GM19238 (cell line): ENCODE measurements at regions not wholly inside any gene's neighbourhood (a gene's known extent, or its start where the extent isn't known, plus 50 kb on each side); places are given as distances from the start of the nearest gene placed in this dataset.
"Not testable (repeated sequence)": the region's sequence is repeated elsewhere in the genome, so short reads cannot be mapped to it uniquely, and the experiment has no call there.

Experiments used
- DNase-seq: peaks from one replicate; pipeline ENCODE4 v3.0.0; 2011; ENCODE audit warnings: low spot score; ENCODE audit not compliant: insufficient read length

- no peak for DNase-seq
Measured at GRCh38 chr11:119586181-119586580, 142.8 kb downstream of the NECTIN1 start.

- DNase-seq, result no peak
Measured at GRCh38 chr11:119585043-119585781, 143.8 kb downstream of the NECTIN1 start.

DNA sequence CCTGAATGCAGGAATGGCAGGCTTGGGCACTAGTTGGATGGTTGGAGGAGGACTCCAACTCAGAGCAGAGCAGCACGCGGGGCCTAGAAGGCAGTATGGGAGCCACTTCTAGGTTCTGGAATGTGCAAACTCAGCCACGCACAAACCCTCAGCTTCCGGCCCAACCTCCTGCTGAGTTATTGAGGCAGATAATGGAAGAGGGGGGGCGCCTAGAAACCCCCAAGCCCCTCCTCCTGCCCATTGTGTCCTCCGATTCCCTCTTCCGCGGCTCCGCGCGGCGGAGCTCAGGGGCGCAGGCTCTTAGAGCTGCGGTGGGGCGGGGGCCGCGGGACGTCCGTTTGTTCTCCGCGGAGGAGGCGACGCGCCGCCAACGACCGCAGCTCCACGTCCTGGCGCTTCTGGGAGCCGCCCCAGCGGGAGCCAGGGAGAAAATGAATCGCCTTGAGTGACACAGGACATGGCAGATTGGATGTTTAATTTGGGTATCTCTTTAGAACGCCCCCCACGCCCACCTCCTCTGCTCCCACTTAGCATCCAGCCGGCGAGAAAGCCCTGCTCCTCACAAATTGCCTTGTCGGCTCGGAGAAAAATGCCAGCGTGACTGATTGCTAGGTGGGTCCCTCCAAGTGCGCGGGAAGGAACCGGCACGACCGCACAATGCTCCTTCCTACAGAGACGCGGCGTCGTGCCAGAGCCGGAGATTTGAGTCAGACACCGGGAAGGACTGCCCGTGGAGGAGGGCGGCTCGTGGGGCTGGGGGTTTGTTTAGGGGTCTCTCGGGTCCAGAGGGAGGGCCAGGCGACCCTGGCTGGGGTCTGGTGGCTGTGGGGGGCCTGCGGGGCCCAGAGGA lies 144.6 kb downstream of the NECTIN1 start:
- DNase-seq, result no peak

DNA sequence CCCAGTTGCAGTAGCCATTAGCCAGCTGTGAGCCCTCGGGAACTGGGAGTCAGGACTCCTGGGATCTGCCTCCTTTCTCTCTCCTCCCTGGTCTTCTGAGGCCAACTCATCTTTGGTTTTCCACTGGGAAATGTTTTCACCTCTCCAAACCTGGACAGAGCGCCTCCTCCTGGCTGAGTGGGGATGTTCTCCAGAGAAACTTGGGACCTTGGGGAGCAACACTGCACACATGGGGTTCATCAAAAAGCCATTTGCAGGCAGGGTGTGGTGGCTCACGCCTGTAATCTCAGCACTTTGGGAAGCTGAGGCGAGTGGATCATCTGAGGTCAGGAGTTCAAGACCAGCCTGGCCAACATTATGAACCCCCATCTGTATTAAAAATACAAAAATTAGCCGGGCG lies 145.4 kb downstream of the NECTIN1 start:
- DNase-seq, result no peak

DNA sequence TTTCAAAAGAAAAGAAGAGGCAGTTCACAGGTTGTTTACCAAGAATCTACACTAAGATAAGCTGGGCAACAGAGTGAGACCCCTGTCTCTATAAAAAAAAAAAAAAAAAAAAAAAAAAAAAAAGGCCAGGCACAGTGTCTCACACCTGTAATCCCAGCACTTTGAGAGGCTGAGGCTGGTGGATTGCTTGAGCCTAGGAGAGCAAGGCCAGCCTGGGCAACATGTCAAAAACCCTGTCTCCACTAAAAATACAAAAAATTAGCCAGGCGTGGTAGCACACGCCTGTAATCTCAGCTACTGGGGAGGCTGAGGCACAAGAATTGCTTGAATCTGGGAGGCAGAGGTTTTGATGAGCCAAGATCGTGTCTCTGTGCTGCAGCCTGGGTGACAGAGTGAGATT lies 147.6 kb downstream of the NECTIN1 start:
- not testable (repeated sequence) for DNase-seq

- no peak for DNase-seq
Measured at GRCh38 chr11:119580751-119581150, 148.2 kb downstream of the NECTIN1 start.

GRCh38 chr11:119580081-119580480 lies 148.9 kb downstream of the NECTIN1 start:
- DNase-seq, result no peak

DNA sequence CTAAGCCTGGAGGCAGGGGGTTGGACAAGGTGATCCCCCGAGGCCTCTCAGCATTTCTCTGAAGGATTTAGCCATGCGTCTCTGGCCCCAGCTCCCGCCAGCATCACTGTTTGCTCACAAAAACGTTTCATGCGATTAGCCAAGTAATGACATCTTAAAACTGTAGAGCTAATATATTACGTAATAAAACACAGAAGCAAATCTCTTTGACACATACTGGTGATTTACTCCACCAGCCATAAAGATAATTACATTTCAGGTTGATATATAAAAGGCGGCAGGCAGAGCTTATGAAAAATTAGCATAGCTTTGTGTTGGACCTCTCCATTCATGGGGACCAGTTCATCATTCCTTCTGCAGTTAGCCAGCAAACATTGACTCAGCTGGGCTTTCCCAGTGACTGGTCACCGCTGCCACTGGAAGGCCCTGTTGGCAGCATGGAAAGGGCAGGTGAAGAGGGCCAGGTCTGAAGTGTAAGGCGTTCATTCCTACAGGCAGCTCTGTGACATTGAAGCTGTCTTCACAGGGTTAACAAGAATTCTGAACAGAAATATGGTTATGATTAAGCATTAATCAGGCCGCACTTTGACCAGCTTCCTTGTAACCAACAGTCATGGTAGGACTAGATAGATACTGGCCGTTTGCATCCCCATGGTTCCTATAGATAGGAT lies 150.3 kb downstream of the NECTIN1 start:
- no peak for DNase-seq

DNA sequence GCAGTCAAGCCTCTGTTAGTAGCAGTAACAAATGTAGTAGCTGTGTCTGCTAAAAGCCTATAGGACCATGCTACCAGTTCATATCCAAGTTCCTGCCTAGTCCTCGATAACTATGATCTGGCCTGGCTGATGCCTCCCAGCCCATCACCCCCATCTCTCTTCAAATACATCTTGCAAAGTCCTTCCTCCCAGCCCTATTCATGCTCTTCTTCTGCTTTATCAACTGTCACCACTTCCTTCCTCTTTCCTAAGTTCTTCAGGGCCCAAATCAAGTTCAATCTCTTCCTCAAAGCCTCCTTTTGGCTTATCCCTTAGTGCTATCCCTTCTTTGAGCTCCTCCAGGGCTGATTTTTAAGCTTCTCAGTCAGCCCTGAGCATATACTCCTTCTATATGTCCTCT lies 150.9 kb upstream of the THY1 start:
- DNase-seq, result no peak

DNA sequence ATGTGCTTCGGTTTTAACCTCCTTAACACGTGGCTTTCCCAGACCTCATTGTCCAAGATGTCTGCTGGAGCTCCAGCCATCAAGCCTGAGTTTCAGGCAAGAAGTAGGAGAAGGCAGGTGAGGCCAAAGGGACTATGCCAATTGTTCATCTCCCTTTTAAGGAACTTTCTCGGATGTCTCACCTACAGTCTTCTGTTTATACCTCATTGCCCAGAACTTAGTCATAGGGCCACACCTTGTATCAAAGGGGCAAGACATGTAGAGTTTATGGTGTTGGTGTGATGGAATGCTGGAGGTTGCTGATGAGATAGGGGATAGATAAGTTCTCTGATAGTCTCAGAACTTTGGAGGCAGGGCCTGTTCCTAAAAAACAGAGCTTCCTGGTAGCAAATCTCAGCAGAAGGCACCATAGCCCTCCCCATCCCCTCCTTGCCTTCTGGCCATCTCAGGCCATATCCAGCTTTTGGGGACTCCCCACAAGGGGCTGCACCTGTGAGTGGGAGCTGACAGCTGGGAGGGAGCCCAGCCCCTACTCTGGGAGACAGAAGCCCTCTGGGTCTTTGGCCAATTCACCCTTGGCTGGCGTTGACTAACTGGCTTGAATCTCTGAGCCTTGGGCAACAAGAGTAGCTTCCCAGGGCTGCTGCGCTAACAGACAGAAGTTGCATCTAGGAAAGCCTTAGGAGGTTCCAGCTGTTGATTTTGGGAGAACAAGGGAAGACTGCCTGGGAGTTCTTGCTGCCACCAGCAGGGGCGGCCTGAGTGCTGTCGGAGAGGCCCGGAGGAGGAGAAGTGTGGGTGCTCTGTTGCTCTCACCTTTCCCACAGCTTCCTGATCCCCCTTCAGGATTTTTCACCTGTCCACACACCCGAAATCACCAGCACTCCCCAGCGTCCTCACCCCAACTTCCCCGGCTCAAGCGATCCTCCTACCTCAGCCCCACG lies 149.8 kb upstream of the THY1 start:
- DNase-seq, result no peak

GRCh38 chr11:119571311-119571710 lies 148.3 kb upstream of the THY1 start:
- no peak for DNase-seq

DNA sequence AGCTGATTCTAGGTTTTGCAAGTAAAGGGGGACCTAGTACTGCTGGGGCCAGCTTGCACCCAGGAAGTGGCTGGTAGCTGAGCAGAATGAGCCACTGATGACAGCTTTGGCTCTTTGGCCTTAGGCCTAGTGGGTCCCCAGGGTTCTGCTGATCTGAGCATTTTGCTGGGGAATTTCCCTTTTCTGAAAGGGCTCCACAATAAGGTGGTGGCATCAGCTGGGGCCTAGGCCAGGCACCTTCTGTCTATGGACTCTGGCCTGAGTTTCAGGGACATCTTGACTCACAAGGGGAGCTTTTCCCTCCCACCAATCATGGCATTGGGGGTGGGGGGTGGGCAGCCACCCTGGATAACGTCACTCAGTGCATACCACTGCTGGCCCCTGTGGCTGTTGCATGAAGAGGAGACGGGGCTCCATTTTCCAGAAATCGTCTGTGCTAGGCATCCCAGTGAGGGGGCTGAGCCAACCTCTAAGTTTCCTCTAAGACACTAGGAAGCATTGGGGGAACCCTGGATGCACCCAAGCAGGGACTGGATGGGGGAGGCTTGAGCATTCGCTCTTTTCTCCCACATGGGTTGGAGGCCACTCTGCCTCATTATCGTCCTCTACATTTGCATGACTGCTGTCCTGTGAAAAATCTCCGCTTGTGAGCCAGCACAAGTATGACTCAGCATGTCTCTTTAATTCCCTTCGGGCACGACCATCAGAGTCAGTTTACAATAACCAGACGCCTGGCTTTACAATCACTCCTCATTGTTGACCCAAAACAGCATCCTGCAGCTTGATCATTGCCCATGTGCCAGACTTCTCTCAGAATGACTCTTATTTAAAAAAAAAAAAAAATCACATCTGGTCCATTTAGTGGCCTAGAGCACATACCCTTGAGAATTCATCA lies 145.0 kb upstream of the THY1 start:
- no peak for DNase-seq

- no peak for DNase-seq
Measured at GRCh38 chr11:119566319-119566718, 143.3 kb upstream of the THY1 start.

GRCh38 chr11:119565693-119566092 lies 142.7 kb upstream of the THY1 start:
- DNase-seq, result not testable (repeated sequence)

- DNase-seq, result no peak
Measured at GRCh38 chr11:119560961-119561360, 138.0 kb upstream of the THY1 start.

GRCh38 chr11:119560291-119560690 lies 137.3 kb upstream of the THY1 start:
- DNase-seq, result no peak

DNA sequence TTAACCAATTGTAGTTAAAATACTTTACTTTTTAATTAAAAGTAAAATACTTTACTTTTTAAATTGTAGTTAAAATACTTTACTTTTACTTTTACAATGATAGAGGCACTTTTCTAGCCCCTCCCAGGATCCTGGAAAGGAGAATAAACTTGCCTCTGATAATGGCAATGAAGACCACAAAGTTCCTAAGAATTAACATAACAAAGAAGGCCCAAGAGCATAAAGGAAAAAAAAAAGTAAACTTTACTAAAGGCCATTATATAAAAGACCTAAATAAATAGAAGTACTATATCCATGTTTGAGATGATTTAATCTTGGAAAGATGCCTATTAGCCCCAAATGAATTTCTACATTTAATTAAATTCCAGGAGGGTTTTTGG lies 129.1 kb upstream of the THY1 start:
- no peak for DNase-seq

GRCh38 chr11:119551420-119552105 lies 128.6 kb upstream of the THY1 start:
- no peak for DNase-seq

DNA sequence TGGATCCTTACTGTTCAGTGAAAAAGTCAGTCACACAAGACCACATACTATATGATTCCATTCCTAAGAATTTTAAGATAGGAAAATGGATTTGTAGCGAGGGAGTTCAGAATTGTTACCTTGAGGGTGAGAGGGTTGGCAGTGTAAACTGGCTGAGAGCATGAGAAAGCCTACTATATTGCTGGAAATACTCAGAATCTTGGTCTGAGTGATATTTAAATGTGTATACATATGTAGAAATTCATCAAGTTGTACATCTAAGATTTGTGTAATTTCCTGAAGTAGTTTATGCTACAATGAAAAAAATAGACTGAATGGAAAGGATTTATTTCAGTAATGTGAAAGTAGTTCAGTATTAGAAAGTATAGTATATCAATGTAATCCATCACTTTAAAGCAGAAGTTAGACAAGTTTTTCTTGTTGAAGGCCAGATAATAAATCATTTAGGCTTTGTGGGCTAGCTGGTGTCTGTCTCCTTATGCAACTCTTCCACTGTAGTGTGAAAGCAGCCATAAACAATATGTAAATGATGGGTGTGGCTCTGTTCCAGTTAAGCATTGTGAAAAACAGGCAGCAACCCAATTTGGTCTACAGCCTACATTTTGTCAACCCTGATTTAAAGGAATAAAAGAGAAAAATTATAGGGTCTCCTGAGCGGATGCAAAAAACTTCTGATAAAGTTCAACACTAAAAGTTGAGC lies 127.2 kb upstream of the THY1 start:
- no peak for DNase-seq
